ENCODE measurements at regions not wholly inside any gene's neighbourhood (a gene's known extent, or its start where the extent isn't known, plus 50 kb on each side); places are given as distances from the start of the nearest gene placed in this dataset.

- no peak overlapping the region for H2BK120ac ChIP-seq (replicated peaks; ENCODE audit: low read depth, low read length)
- peaks cover 3 to 5% (median 4%) of the 10 kb centered on the region in 4 experiments; a peak in 6 of 7 replicates for H3K4me1 ChIP-seq (replicated peaks in 1 of 4; ENCODE audit: control insufficient read depth in 3 of 4, insufficient read depth in 4 of 4, low read length in 3 of 4)
- TF ChIP-seq SRF (IDR thresholded peaks at IDR 0.05; ENCODE audit: low read depth, low read length): no peak
- H3K9ac ChIP-seq (replicated peaks in 1 of 4; ENCODE audit: extremely low read depth in 1 of 4, low read depth in 3 of 4, low read length in 3 of 4): no peak overlapping the region
- H3K56ac ChIP-seq (replicated peaks; ENCODE audit: insufficient read length, low read depth, low read length): no peak overlapping the region
- no peak overlapping the region for H3K14ac ChIP-seq (ENCODE audit: insufficient read length)
- no peaks in the 10 kb centered on the region for H3K79me1 ChIP-seq (ENCODE audit: low read depth, low read length)
- no peaks in the 10 kb centered on the region for H3K36me3 ChIP-seq (ENCODE audit: control insufficient read depth in 2 of 4, insufficient read depth in 4 of 4, low read length in 3 of 4)
- H2AK5ac ChIP-seq (ENCODE audit: low read depth, low read length): no peak overlapping the region
- ChIA-PET POLR2A (ENCODE audit: partially characterized antibody) (no interaction called here), CTCF (ENCODE audit: partially characterized antibody) (no interaction called here)
- H4K20me1 ChIP-seq (replicated peaks in 1 of 2; ENCODE audit: control insufficient read depth in 1 of 2, insufficient read depth in 2 of 2, low read length in 2 of 2): no peaks in the 10 kb centered on the region
- H3K23ac ChIP-seq (ENCODE audit: insufficient read length): no peak overlapping the region
- H2BK5ac ChIP-seq (ENCODE audit: low read depth, low read length): no peak overlapping the region
- no peak for FAIRE-seq
- H3K79me2 ChIP-seq (ENCODE audit: control insufficient read depth in 1 of 2, insufficient read depth in 2 of 2, low read length in 2 of 2): no peaks in the 10 kb centered on the region
- no peaks in the 10 kb centered on the region for H3K27me3 ChIP-seq (replicated peaks in 1 of 4; ENCODE audit: control insufficient read depth in 3 of 4, extremely low read depth in 1 of 4, insufficient read depth in 3 of 4, low read length in 3 of 4)
- no peak overlapping the region for H3K27ac ChIP-seq (ENCODE audit: low read depth, low read length)
- H3K9me3 ChIP-seq (ENCODE audit: insufficient read depth in 2 of 2, low read depth in 1 of 2, low read length in 1 of 2): no peaks in the 10 kb centered on the region
- no peak overlapping the region for H4K91ac ChIP-seq (replicated peaks; ENCODE audit: insufficient read length, low read length)
- H2BK20ac ChIP-seq (ENCODE audit: low read length): no peak overlapping the region
- WGBS, 2 experiments (ENCODE audit: extremely low coverage in 1 of 2, insufficient coverage in 1 of 2, insufficient read length in 1 of 2, insufficient replicate concordance in 2 of 2, low coverage in 1 of 2, low lambda C conversion rate in 2 of 2, missing lambda C conversion rate in 1 of 2): 89% methylated on average over 3 of the region's 3 CpGs; no CpG with 5 or more reads in 1 of the 2 experiments
- H3K4ac ChIP-seq (replicated peaks; ENCODE audit: insufficient read length, low read depth, low read length): no peak overlapping the region
- H3K4me3 ChIP-seq (ENCODE audit: extremely low read depth in 1 of 4, insufficient read depth in 2 of 4, low read depth in 3 of 4, low read length in 4 of 4): no peak overlapping the region
- no peak for DNase-seq (ENCODE audit: low read depth in 1 of 2, low spot score in 2 of 2)
- no peak overlapping the region for H3K18ac ChIP-seq (ENCODE audit: extremely low read depth, low read length)
- H3K23me2 ChIP-seq (ENCODE audit: low read depth, low read length): no peaks in the 10 kb centered on the region
- H2BK15ac ChIP-seq (ENCODE audit: low read length): no peak overlapping the region
- H3K4me2 ChIP-seq (ENCODE audit: insufficient read depth in 1 of 2, low read depth in 2 of 2, low read length in 2 of 2): no peak overlapping the region
- H4K5ac ChIP-seq (ENCODE audit: insufficient read length, low read depth, low read length): no peak overlapping the region
- no peak overlapping the region for H4K8ac ChIP-seq (ENCODE audit: extremely low read depth, insufficient read depth, low read length)
- no peak overlapping the region for H2AFZ ChIP-seq (ENCODE audit: low read length)
- H2BK12ac ChIP-seq (ENCODE audit: low read depth, low read length): no peak overlapping the region
These were observed 173.0 kb downstream of the SEC23A start for GRCh38 chr14:38930022-38930421.

Data from H1 (cell line).